GM19240 (cell line): ENCODE measurements at regions not wholly inside any gene's neighbourhood (a gene's known extent, or its start where the extent isn't known, plus 50 kb on each side); places are given as distances from the start of the nearest gene placed in this dataset.

ENCODE experiments used
- DNase-seq: peaks from one replicate; pipeline ENCODE4 v3.0.0; 2011; ENCODE audit warnings: low spot score; ENCODE audit not compliant: insufficient read length

GRCh38 chr5:135205632-135206349, 171.8 kb upstream of the PITX1 start:
- no peak for DNase-seq

- DNase-seq: no peak
Observed at GRCh38 chr5:135204151-135204600, 170.1 kb upstream of the PITX1 start.

- DNase-seq: no peak
Observed at GRCh38 chr5:135203593-135204036, 169.6 kb upstream of the PITX1 start.

GRCh38 chr5:135203019-135203418, 169.0 kb upstream of the PITX1 start:
- no peak for DNase-seq

- DNase-seq: no peak
Observed at GRCh38 chr5:135199919-135200318, 165.9 kb upstream of the PITX1 start.

- no peak for DNase-seq
Observed at GRCh38 chr5:135196483-135196882, 162.5 kb upstream of the PITX1 start.

GRCh38 chr5:135195270-135195608, 161.2 kb upstream of the PITX1 start:
- no peak for DNase-seq

- DNase-seq: no peak
Observed at GRCh38 chr5:135194573-135195269, 160.7 kb upstream of the PITX1 start.

- no peak for DNase-seq
Observed at GRCh38 chr5:135194126-135194488, 160.1 kb upstream of the PITX1 start.

- no peak for DNase-seq
Observed at GRCh38 chr5:135193213-135194125, 159.4 kb upstream of the PITX1 start.

- no peak for DNase-seq
Observed at GRCh38 chr5:135192351-135192750, 158.3 kb upstream of the PITX1 start.

GRCh38 chr5:135191084-135191826, 157.2 kb upstream of the PITX1 start:
- peak; percentile 38 for DNase-seq

- no peak for DNase-seq
Observed at GRCh38 chr5:135190416-135191083, 156.5 kb upstream of the PITX1 start.

GRCh38 chr5:135189024-135189423, 155.0 kb upstream of the PITX1 start:
- DNase-seq: no peak

GRCh38 chr5:135188233-135188914, 154.3 kb upstream of the PITX1 start:
- no peak for DNase-seq

GRCh38 chr5:135186662-135187522, 152.9 kb upstream of the PITX1 start:
- no peak for DNase-seq

GRCh38 chr5:135185481-135186065, 151.5 kb upstream of the PITX1 start:
- DNase-seq: no peak

- DNase-seq: no peak
Observed at GRCh38 chr5:135184646-135185045, 150.6 kb upstream of the PITX1 start.

- no peak for DNase-seq
Observed at GRCh38 chr5:135183464-135183863, 149.4 kb upstream of the PITX1 start.
